NCI-H128 (cell line): ENCODE measurements at regions not wholly inside any gene's neighbourhood (a gene's known extent, or its start where the extent isn't known, plus 50 kb on each side); places are given as distances from the start of the nearest gene placed in this dataset.

Experiments
- DNase-seq: peaks from one replicate; lab custom pipeline; 2025; ENCODE audit not compliant: unreplicated experiment; lab: John Stamatoyannopoulos, UW

DNA sequence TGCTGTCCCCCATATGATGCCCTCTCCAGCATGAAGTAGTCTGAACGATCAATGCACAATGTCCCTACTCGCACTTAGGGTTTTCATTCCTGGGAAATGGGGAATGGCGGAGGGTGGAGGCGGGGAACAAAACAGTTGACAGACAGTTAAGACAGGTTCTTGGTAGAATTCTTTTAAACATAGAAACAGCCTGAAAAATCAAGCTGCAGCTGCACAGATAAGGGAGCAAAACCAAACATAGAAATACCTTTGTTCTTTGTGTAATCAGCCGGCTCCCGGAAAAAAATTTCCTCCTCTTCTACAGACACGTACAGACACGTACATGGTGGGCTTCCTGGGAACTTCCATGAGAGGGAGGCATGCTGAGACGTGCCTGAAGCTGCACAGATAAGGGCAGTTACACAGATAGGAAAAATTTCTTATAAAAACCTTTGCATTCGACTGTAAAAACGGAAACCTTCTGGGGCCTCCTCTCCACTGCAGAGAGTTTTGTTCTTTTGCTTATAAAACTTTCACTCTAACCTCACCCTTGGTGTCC lies 662.4 kb upstream of the PTPRD start:
- DNase-seq = no peak

- no peak for DNase-seq
These were observed 700.2 kb upstream of the PTPRD start for GRCh38 chr9:11312966-11313365.

GRCh38 chr9:11318946-11319345 lies 706.1 kb upstream of the PTPRD start:
- DNase-seq = no peak

GRCh38 chr9:11319538-11319937 lies 706.7 kb upstream of the PTPRD start:
- no peak for DNase-seq

- no peak for DNase-seq
These were observed 708.2 kb upstream of the PTPRD start for GRCh38 chr9:11320989-11321388.

GRCh38 chr9:11323457-11323856 lies 710.7 kb upstream of the PTPRD start:
- no peak for DNase-seq

DNA sequence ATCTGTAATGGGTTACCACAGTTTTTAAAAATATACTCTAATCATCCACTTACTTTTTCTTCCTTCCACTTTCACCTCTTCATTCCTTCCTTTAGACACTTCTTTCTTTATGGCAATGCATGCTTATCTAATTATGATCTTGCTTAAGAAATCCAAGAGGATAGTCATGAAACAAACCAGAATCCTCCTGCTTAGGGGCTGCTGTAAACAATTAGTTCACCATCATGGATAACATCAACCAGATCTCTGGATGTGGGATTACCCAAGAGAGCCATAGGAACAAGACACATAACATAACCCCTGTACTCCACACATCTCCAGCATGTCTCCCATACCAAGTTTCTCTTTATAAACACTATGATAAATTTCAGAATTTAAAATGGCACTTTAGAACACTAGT lies 713.4 kb upstream of the PTPRD start:
- no peak for DNase-seq

- no peak for DNase-seq
These were observed 715.5 kb upstream of the PTPRD start for GRCh38 chr9:11328326-11328725.

GRCh38 chr9:11335011-11335410 lies 722.2 kb upstream of the PTPRD start:
- DNase-seq = no peak

DNA sequence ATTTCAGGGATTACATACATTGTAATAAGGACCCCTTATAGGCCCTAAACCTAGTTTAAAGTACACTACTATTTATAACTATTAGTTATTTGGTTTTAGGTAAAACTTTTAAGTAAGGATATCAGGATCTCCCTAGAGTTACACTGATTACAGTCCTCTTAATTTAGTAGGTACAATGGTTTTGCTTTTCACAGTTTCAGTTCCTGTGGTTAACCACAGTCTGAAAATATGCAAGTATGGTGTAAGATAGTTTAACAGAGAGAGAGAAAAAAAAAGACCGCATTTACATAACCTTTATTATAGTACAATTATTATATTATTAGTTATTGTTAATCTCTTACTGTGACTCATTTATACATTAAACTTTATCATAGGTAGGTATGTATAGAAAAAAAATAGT lies 725.3 kb upstream of the PTPRD start:
- no peak for DNase-seq

GRCh38 chr9:11340654-11341053 lies 727.9 kb upstream of the PTPRD start:
- no peak for DNase-seq

GRCh38 chr9:11347437-11347836 lies 734.6 kb upstream of the PTPRD start:
- DNase-seq = no peak

GRCh38 chr9:11348366-11348765 lies 735.6 kb upstream of the PTPRD start:
- no peak for DNase-seq

DNA sequence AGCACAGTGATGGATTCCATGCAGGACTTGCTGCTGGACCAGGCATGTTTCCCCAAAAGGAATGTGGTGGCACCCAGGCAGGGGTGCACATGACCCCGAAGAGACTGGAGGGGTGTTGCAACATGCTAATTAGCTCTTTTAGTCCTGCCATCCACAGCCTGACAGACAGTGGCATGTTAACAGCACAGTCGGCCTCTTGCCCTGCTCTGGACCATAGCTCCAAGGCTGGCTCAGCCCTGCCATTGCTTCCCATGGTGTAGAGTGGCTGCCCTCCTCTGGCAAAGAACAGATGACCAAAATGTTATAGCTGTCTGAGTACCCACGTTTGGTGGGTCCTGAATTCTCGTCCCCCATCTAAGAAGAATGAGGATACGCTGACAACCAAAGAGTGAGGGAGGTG lies 736.4 kb upstream of the PTPRD start:
- no peak for DNase-seq

DNA sequence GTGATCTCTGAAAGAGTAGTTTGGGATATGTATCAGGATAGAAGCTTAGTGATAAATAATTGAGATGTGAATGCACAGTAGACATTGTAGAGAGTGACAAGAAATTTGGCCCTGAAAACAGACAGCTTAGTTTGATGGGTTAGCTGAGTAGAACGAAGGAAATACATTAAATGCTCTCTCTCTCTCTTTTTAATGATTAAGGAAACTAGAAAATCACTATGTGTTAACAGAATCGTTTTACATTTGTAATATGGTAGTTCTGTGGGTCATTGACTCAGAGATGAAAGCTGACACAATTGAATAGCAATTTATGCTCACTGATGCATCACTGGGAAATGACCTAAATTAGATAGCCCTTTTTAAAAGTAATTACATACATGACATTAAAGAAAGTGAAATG lies 739.8 kb upstream of the PTPRD start:
- no peak for DNase-seq

DNA sequence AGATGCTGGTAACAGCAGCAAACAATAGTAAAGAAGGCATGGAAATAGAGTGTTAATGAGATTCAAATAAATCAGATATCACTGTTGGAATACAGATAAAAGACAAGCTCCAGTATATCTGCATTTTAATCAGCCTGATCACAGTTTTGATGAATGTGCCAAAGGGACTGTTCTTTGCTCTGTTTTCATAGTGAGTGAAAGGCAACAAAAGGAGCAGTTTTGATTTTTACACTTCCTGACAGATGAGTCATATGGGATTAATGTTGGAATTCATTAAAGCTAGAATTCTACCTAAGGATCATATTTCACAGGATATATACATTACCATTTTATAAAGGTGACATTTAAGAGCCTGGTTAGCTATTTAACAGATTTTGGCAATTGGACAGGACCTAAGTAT lies 743.3 kb upstream of the PTPRD start:
- DNase-seq = no peak

- no peak for DNase-seq
These were observed 753.9 kb upstream of the PTPRD start for GRCh38 chr9:11366585-11367129.

GRCh38 chr9:11374926-11375325 lies 762.1 kb upstream of the PTPRD start:
- no peak for DNase-seq

GRCh38 chr9:11402621-11403020 lies 789.8 kb upstream of the PTPRD start:
- DNase-seq = no peak

DNA sequence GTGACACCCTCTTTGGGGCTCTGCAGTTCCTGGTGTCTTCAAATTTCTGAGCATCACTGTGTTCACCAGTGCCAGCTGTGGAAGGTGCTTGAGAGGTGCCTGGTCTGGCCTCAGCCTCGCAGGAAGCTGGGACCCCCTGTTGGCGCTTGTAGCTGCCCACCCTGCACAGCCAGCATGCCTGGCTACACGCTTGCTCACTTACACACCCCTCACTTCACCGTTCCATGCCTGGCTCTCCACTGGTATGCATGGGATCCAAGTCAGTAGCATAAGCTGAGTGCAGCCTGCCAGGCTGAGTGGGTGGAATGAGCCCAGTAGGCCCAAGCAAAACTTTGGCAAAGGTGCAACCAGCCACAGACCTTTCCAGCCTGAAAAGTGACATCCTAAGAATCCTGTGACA lies 801.4 kb upstream of the PTPRD start:
- no peak for DNase-seq

DNA sequence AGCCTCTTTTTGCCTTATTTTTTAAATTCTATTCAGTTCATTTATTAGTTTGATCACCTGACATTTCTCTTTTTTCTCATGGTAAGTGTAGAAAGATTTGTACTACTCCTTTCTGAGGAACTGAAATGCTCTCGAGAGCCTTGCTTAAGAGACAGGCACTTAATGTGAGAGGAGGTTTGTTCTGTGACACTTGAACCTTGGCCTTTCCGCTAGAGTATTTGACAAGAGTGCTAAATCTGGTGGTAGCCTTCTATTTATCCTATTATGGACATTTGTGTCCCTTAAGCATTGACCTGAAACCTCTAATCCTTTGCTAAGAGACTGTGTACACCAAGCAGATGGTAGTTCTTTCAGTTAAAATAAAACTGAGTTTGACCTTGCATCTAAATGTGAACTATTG lies 805.0 kb upstream of the PTPRD start:
- DNase-seq = no peak

DNA sequence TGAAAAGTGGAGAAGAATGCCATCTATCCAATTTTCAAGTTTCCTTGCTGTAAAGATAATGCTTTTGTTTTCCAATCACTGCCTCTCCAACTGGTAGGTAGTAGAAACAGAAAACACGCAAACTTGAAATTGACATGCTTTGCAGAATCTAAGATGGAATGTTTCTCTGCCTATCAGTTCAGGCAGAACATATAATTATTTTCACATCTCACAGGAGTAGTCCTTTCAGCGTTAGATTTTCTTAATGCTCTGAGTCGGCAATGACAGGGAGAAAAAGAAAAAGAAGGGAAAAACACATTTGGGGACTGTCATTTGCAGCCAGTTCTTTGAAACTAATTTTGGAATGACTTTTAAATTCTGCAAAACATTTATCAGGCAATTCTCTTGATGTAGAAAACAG lies 818.7 kb upstream of the PTPRD start:
- no peak for DNase-seq

DNA sequence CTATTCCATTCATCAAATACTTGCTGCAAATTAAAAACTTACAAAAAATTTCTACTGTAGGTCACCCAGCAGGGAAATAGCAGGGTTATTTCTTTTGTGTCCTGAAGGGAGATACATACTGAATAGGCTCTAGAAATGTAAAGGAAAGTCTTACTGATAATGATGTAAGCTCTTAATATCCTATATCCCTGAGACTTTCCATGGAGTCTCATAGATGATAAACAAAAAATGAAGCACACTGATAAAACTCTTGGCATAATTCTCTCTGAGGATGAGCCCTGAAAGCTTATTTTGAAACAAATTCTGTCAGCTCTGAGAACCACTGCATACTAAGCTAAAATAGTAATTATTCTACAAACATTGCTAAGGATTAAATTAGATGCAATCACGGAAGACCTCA lies 819.6 kb upstream of the PTPRD start:
- DNase-seq = no peak

GRCh38 chr9:11443631-11444030 lies 830.8 kb upstream of the PTPRD start:
- DNase-seq = no peak
